DMS153 treated with DMSO at 0.1 percent for 48 hours (cell line): ENCODE measurements at regions not wholly inside any gene's neighbourhood (a gene's known extent, or its start where the extent isn't known, plus 50 kb on each side); places are given as distances from the start of the nearest gene placed in this dataset.

ENCODE experiments used
- DNase-seq: peaks from one replicate; lab custom pipeline; 2025; ENCODE audit not compliant: unreplicated experiment; lab: John Stamatoyannopoulos, UW

- no peak for DNase-seq
Measured at GRCh38 chr4:138030375-138030774, 211.8 kb downstream of the SLC7A11 start.

GRCh38 chr4:138028923-138029322 is 213.2 kb downstream of the SLC7A11 start:
- DNase-seq = no peak

DNA sequence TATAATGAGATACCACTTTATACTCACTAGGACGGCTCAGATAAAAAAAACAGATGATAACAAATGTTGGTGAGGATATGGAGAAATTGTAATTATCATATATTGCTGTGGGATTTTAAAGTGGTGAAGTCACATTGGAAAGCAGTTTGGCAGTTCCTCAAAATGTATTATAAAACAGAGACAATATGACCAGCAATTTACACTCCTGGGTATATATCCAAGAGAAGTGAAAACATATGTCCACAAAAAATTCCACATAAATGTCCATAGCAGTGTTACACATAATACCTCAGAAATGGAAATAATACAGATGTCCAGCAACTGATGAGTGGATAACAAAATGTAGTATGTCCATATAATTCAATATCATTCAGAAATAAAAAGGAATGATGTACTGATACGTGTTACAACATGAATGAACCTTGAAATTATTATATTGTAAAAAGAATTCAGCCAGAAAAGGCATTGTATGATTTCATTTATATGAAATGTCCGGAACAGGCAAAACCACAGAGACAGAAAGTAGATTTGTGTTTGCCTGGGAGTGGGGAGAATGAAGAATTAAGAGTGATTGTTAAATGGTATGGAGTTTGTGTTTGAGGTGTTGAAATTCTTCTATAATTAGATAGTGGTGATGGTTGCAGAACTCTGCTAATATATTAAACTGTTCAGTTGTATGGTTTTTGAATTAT is 220.9 kb downstream of the SLC7A11 start:
- no peak for DNase-seq

- DNase-seq = no peak
Measured at GRCh38 chr4:138014590-138015288, 227.4 kb downstream of the SLC7A11 start.

- DNase-seq = no peak
Measured at GRCh38 chr4:138013625-138014024, 228.5 kb downstream of the SLC7A11 start.

DNA sequence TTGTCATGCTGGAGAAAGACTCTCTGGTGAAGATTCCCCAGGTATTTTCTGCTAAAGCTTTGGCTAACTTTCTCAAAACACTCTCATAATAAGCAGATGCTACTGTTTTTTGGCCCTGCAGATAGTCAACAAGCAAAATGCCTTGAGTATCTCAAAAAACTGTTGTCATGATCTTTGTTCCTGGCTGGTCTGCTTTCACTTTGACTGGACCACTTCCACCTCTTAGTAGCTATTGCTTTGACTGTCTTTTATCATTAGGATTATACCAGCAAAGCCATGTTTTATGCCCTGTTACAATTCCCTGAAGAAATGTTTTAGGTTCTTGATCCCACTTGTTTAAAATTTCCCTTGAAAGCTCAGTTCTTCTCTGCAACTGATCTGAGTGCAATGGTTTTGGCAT is 231.5 kb downstream of the SLC7A11 start:
- no peak for DNase-seq

GRCh38 chr4:138007572-138007971 is 234.6 kb downstream of the SLC7A11 start:
- no peak for DNase-seq

- no peak for DNase-seq
Measured at GRCh38 chr4:138005486-138005885, 236.7 kb downstream of the SLC7A11 start.

DNA sequence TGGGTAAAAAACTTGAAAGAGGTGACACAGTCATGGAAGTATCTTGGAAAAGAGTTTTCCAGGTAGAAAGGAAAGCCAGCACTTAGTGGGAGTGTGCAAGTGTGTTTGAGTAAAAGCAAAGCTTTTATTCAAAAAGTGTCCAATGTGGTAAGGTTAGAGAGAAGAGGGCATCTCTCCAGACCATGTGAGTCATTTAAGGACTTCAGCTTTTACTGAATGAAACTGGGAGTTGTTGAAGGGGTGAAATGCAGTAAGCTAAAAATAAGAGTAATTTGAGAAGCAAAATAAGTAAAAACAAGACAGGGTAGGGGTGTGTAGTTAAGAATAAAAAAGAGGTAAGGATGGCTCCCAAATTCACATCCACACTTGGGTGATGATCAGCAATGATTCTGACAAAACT is 238.9 kb downstream of the SLC7A11 start:
- DNase-seq = no peak

DNA sequence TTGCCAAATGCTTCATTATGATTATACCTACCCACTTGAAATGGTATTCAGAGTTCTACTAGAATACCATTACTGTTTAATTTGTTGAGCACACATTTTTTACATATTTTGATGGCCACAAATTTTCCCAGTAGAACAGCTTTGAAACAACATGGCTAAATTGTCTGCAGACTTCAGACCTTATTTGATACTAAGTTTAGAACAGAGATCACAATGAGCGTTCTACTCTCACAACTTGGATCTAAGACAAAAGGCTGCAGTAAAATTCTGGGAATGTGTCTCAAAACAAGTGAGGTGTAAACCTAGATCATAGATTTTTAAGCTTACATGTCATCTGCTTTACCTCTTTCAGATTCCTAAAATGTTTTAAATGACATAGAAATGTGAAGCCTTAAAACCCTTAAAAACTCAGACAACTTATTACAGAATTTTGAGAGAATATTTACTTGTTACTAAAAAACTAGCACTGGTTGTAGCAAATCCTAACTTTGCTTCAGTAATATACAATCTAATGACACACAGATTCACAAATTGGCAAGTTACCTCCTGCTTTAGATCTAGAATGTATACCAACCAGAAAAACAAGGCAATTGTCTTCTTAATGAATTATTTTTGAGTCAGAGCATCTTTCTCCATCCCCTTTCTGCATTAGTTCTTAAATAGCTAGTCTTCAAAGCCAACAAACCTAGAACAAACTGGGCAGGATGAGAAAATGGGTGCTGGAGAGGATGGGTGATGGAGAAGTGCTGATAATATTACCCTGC is 243.3 kb downstream of the SLC7A11 start:
- no peak for DNase-seq

- no peak for DNase-seq
Measured at GRCh38 chr4:137997496-137997895, 244.7 kb downstream of the SLC7A11 start.

DNA sequence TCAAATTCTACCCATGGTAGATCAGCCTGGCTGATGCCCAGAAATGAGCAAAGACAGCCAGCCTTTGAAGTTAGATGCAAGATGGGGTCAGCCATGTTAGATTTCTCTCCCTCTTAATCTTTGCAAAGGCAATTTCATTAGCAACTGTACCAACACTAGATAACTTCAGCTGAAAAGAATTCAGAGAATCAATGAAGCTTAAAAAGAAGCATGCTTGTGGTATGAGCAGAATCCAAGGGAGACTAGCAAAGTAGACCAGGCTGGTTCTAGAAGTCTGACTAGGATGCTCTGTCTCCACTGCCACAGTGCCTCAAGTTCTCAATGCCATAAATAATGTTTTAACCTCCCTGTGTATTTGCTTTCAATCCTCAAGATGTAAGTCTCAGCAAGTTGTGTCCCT is 247.3 kb downstream of the SLC7A11 start:
- no peak for DNase-seq

GRCh38 chr4:137993232-137993631 is 248.9 kb downstream of the SLC7A11 start:
- no peak for DNase-seq

- no peak for DNase-seq
Measured at GRCh38 chr4:137981277-137981676, 260.9 kb downstream of the SLC7A11 start.

DNA sequence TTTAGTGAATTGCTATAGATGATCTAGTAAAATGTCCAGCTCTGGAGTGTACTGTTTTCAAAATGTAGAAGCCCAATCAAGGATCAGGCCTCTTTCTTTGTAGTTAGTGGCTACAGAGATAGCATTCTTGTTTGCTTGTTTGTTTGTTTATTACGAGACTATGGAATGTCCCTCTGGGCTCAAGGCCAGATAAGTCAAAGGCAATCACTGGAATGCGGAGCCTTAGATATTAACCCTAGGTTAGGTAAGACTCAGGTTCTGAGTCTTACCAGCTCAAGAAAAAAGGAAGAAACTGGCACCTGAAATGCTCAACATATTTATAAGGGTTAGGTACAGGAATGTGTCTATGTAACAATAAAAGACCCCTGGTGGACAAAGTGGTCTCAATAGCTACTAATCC is 261.5 kb downstream of the SLC7A11 start:
- no peak for DNase-seq

DNA sequence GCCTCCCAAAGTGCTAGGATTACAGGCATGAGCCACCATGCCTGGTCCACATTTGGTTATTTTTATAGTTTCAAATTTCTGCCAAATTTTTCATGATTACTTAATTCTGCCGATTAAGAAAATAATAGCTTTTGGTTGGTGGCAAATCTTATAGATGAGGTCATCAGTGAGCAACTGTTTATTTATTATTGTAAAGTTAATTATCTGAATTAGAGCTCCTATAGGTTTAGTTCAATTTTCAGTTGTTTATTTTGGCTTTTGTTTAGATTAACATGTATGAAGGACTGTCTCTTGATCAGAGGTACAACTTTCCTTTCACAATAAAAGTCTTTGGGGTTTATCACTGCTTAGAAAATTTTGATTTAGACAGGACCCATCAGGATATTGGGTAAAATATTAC is 262.2 kb downstream of the SLC7A11 start:
- DNase-seq = no peak

GRCh38 chr4:137968956-137969678 is 273.0 kb downstream of the SLC7A11 start:
- DNase-seq = no peak

DNA sequence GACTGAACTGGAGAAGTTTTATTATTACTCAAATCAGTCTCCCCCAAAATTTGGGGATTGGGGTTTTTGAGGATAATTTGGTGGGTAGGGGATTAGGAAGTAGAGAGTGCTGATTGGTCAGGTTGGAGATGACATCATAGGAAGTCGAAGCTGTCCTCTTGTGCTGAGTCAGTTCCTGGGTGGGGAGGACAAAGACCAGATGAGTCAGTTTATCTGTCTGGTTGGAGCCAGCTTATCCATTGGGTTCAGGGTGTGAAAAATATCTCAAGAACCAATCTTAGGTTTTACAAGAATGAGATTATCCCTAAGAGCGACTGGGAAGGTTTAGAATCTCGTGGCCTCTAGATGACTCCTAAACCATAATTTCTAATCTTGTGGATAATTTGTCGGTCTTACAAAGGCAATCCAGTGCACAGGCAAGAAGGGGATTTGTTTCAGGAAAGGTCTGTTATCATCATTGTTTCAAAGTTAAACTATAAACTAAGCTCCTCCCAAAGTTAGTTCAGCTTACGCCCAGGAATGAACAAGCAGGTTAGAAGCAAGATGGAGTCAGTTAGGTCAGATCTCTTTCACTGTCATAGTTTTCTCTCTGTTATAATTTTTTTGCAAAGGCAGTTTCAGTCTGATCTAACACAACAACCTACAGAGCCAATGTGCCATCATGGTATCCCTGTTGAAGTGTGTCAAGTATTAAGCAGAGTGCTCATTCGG is 274.5 kb downstream of the SLC7A11 start:
- DNase-seq = no peak

DNA sequence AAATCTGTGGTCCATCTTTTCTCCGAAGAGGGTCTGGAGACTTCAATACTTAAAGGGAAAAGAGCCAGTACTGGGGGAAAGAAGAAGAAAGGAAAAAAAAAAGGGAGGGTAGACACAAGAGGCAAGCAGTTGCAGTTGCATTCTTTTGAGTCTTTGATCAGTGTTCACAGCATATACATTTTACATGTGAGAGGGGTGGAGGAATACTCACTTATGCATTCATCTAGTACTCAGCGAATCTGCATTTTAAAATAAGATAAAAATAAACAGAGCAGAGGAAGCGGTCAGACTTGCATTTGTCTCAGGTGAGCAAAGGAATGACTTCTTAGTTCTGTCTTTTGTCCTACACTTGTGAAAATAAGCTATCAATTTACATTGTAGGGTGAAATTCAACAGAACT is 275.6 kb downstream of the SLC7A11 start:
- no peak for DNase-seq

DNA sequence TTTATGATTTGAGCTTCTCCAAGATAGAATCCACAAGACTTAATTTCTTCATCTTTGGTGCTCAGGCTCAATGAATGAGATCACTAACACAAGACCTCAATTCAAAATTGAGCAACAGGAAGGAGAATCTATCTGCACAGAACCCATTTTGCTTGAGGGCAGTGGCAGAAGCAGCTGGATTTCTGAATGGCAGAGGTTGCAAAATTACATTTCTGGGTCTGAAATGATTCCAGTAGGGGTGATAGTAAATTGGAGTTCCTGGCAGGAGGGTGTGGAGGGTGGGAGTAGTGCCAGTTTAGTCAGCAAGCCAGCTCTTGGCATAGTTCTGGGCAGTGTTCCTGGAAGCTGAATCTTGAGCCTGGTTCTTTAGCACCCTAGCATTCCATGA is 281.1 kb downstream of the SLC7A11 start:
- no peak for DNase-seq
